ENCODE measurements at regions not wholly inside any gene's neighbourhood (a gene's known extent, or its start where the extent isn't known, plus 50 kb on each side); places are given as distances from the start of the nearest gene placed in this dataset.

- no peak for TF ChIP-seq CTCF (IDR thresholded peaks at IDR 0.05; ENCODE audit: low read depth, low read length, missing control alignments)
- DNase-seq (ENCODE audit: low read depth): no peak
These were observed 162.1 kb upstream of the VASH1 start for GRCh38 chr14:76599141-76599540.

GRCh38 chr14:76599559-76600287 lies 161.5 kb upstream of the VASH1 start:
- no peak for TF ChIP-seq CTCF (IDR thresholded peaks at IDR 0.05; ENCODE audit: low read depth, low read length, missing control alignments)
- no peak for DNase-seq (ENCODE audit: low read depth)
- H3K4me3 ChIP-seq (ENCODE audit: low read depth, low read length): no peak overlapping the region

More at GRCh38 chr14:76599141-76599540, 162.1 kb upstream of the VASH1 start:
- H3K4me3 ChIP-seq (ENCODE audit: low read depth, low read length): no peak overlapping the region

GRCh38 chr14:76603713-76604112 lies 157.6 kb upstream of the VASH1 start:
- H3K4me3 ChIP-seq (ENCODE audit: low read depth, low read length): no peak overlapping the region
- DNase-seq (ENCODE audit: low read depth): no peak
- TF ChIP-seq CTCF (IDR thresholded peaks at IDR 0.05; ENCODE audit: low read depth, low read length, missing control alignments): no peak

- no peak for DNase-seq (ENCODE audit: low read depth)
- H3K4me3 ChIP-seq (ENCODE audit: low read depth, low read length): no peak overlapping the region
- TF ChIP-seq CTCF (IDR thresholded peaks at IDR 0.05; ENCODE audit: low read depth, low read length, missing control alignments): no peak
These were observed 153.8 kb upstream of the VASH1 start for GRCh38 chr14:76607510-76607909.

GRCh38 chr14:76612654-76613053 lies 148.6 kb upstream of the VASH1 start:
- no peak for TF ChIP-seq CTCF (IDR thresholded peaks at IDR 0.05; ENCODE audit: low read depth, low read length, missing control alignments)
- no peak overlapping the region for H3K4me3 ChIP-seq (ENCODE audit: low read depth, low read length)

GRCh38 chr14:76613616-76614015 lies 147.7 kb upstream of the VASH1 start:
- no peak overlapping the region for H3K4me3 ChIP-seq (ENCODE audit: low read depth, low read length)
- no peak for DNase-seq (ENCODE audit: low read depth)
- TF ChIP-seq CTCF (IDR thresholded peaks at IDR 0.05; ENCODE audit: low read depth, low read length, missing control alignments): no peak

More at GRCh38 chr14:76612654-76613053, 148.6 kb upstream of the VASH1 start:
- no peak for DNase-seq (ENCODE audit: low read depth)

- no peak for DNase-seq (ENCODE audit: low read depth)
- no peak for TF ChIP-seq CTCF (IDR thresholded peaks at IDR 0.05; ENCODE audit: low read depth, low read length, missing control alignments)
- no peak overlapping the region for H3K4me3 ChIP-seq (ENCODE audit: low read depth, low read length)
These were observed 145.9 kb upstream of the VASH1 start for GRCh38 chr14:76615331-76615730.
